GM12878 (cell line): ENCODE measurements at regions not wholly inside any gene's neighbourhood (a gene's known extent, or its start where the extent isn't known, plus 50 kb on each side); places are given as distances from the start of the nearest gene placed in this dataset.

ENCODE experiments used
- ATAC-seq: fragments of 200-7000 bp; cut with Tn5 transposase; 3 replicates; pipeline ENCODE4 v1.9.1; 2020; ENCODE audit warnings: mild to moderate bottlenecking, moderate library complexity
- BruUV-seq: library from RNA; stranded (reverse); fragments of 400-500 nt; replicated peaks from 2 replicates; lab custom pipeline; 2021; lab: Mats Ljungman, UMichigan
- CTCF ChIA-PET: fragments of 300-600 bp; sonication (Branson Sonifier 250); formaldehyde crosslinking; extraction: SDS; loops from one replicate; lab custom pipeline; 2021; ENCODE audit warnings: inconsistent platforms; lab: Yijun Ruan, JAX
- POLR2A ChIA-PET: fragments of 350-600 bp; formaldehyde crosslinking; extraction: SDS; loops from one replicate; lab custom pipeline; 2021; ENCODE audit warnings: inconsistent platforms; lab: Charles Lee
- RAD21 ChIA-PET: fragments of 300-600 bp; sonication (Branson Sonifier 250); formaldehyde crosslinking; loops from one replicate; lab custom pipeline; 2023; ENCODE audit warnings: antibody characterized with exemption; ENCODE audit not compliant: unreplicated experiment; lab: Charles Lee
- SMC1A ChIA-PET: fragments of 300-600 bp; sonication (Branson Sonifier 250); formaldehyde crosslinking; loops from one replicate; lab custom pipeline; 2023; ENCODE audit not compliant: unreplicated experiment, uncharacterized antibody; lab: Charles Lee
- DNase-seq: peaks from one replicate; pipeline ENCODE4 v3.0.0-alpha.2; 2011; ENCODE audit warnings: low read depth, low spot score
- FAIRE-seq: peaks from 3 replicates; lab custom pipeline; 2011; peaks lifted over from hg19 to GRCh38; lab: Jason Lieb, UNC
- H2AFZ ChIP-seq: 2 replicates; pipeline ENCODE4 v1.6.0; 2011; ENCODE audit warnings: low read depth, low read length, control low read depth; ENCODE audit not compliant: control insufficient read depth
- H3K27ac ChIP-seq: 2 replicates; pipeline ENCODE4 v1.5.1; 2011; ENCODE audit warnings: control low read depth; ENCODE audit not compliant: control insufficient read depth, insufficient read depth
- H3K27me3 ChIP-seq, 2 experiments: replicated peaks in 1 of 2; 2 replicates each; pipeline versions ENCODE4 v1.6.0 to v1.6.1; 2011; ENCODE audit warnings: low read length in 1 of 2; ENCODE audit not compliant: control insufficient read depth in 2 of 2, insufficient read depth in 2 of 2
- H3K36me3 ChIP-seq, 2 experiments: 2 replicates each; pipeline ENCODE4 v1.5.1; 2011; ENCODE audit warnings: low read length in 1 of 2; ENCODE audit not compliant: control insufficient read depth in 2 of 2, insufficient read depth in 2 of 2
- H3K4me1 ChIP-seq: 2 replicates; pipeline ENCODE4 v1.6.1; 2011; ENCODE audit warnings: mild to moderate bottlenecking, low read length, moderate library complexity, mixed read lengths; ENCODE audit not compliant: control insufficient read depth, insufficient read depth
- H3K4me2 ChIP-seq: 2 replicates; pipeline ENCODE4 v1.6.0; 2011; ENCODE audit warnings: control low read depth; ENCODE audit not compliant: control insufficient read depth, insufficient read depth
- H3K4me3 ChIP-seq: fragments of 200-600 bp; sonication (generic); 2 replicates; pipeline ENCODE4 v1.5.1; 2016
- H3K79me2 ChIP-seq: 2 replicates; pipeline ENCODE4 v1.6.0; 2011; ENCODE audit warnings: low read length; ENCODE audit not compliant: control insufficient read depth, insufficient read depth
- H3K9ac ChIP-seq: 2 replicates; pipeline ENCODE4 v1.8.0; 2011; ENCODE audit warnings: low read length, control low read depth, mixed read lengths; ENCODE audit not compliant: control insufficient read depth, insufficient read depth
- H3K9me3 ChIP-seq: replicated peaks from 3 replicates; pipeline ENCODE4 v1.5.1; 2011; ENCODE audit warnings: mild to moderate bottlenecking, low read length; ENCODE audit not compliant: control insufficient read depth, insufficient read depth
- H4K20me1 ChIP-seq: 2 replicates; pipeline ENCODE4 v1.6.0; 2011; ENCODE audit not compliant: control insufficient read depth, insufficient read depth
- GABPA ChIP-seq: IDR thresholded peaks from 2 replicates; pipeline ENCODE4 v1.6.1; 2014; ENCODE audit warnings: antibody characterized with exemption, low read depth, mild to moderate bottlenecking, inconsistent platforms
- MEF2A ChIP-seq: IDR thresholded peaks from 2 replicates; pipeline ENCODE4 v1.6.1; 2011; ENCODE audit warnings: low read depth, mild to moderate bottlenecking, low read length, moderate library complexity; ENCODE audit not compliant: insufficient read depth
- NBN ChIP-seq: fragments of 450-650 bp; IDR thresholded peaks from 2 replicates; pipeline ENCODE4 v1.6.1; 2016
- PAX8 ChIP-seq: fragments of 450-650 bp; IDR thresholded peaks from 2 replicates; pipeline ENCODE4 v1.6.1; 2017; ENCODE audit warnings: mild to moderate bottlenecking, moderate library complexity
- POLR2AphosphoS2 ChIP-seq: IDR thresholded peaks from 2 replicates; pipeline ENCODE4 v1.6.1; 2011; ENCODE audit warnings: low read depth, mild to moderate bottlenecking, low read length, improper control_type of control experiment, moderate library complexity
- ZNF384 ChIP-seq: IDR thresholded peaks from 2 replicates; pipeline ENCODE4 v1.6.1; 2012; ENCODE audit warnings: low read depth, mild to moderate bottlenecking, low read length, improper control_type of control experiment, borderline replicate concordance
- in situ Hi-C: fragments of 300-500 bp; cut with MboI; formaldehyde crosslinking; loops from 9 replicates; pipeline ENCODE4 v1.14.3; 2018; ENCODE audit warnings: mixed read lengths
- intact Hi-C: fragments of 100-400 bp; cut with micrococcal nuclease; formaldehyde crosslinking; loops from one replicate; pipeline ENCODE4 v1.14.2; 2022; ENCODE audit not compliant: unreplicated experiment
- TF ChIP-seq, protein P1 (sequence below): fragments of 450-650 bp; IDR thresholded peaks from 2 replicates; pipeline ENCODE4 v1.6.1; 2016; ENCODE audit warnings: mild to moderate bottlenecking, moderate library complexity, borderline replicate concordance
- TF ChIP-seq, protein P2 (sequence below): fragments of 450-650 bp; IDR thresholded peaks from 2 replicates; pipeline ENCODE4 v1.6.1; 2017; ENCODE audit warnings: mild to moderate bottlenecking, low read depth, inconsistent platforms; ENCODE audit not compliant: poor library complexity, severe bottlenecking
- TF ChIP-seq, protein P3 (sequence below): fragments of 450-650 bp; conservative IDR thresholded peaks from 2 replicates; pipeline ENCODE4 v1.6.1; 2017; ENCODE audit warnings: mild to moderate bottlenecking, moderate library complexity
- TF ChIP-seq, protein P4 (sequence below): IDR thresholded peaks from 2 replicates; pipeline ENCODE4 v1.6.1; 2011; ENCODE audit warnings: borderline replicate concordance, low read depth, mild to moderate bottlenecking, moderate library complexity, low read length; ENCODE audit not compliant: insufficient read depth, poor library complexity, severe bottlenecking
- TF ChIP-seq, protein P5 (sequence below): IDR thresholded peaks from 2 replicates; pipeline ENCODE4 v1.6.1; 2011; ENCODE audit warnings: mild to moderate bottlenecking, low read depth, low read length, moderate library complexity; ENCODE audit not compliant: insufficient replicate concordance

DNA sequence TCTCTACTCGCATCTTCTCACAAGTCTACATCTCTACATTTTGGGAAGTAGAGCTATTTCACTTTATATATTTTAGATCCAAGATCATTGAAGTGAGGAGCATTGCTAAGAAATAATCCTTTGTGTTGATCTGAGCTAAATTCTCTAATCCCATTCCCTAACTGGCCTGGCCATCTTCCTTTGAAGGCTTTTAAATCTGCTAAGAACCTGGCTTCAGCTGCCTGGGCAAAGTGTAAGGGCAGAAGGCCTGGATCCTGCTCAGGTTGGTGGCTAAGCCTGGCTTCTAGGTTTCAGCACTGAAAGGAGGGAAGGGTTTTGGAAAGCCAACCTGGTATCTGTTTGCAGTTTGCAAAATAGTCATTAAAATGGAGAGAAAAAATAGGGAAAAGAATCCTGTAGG is 167.6 kb downstream of the BRINP2 start (continued):
- TF ChIP-seq, protein P1, sequence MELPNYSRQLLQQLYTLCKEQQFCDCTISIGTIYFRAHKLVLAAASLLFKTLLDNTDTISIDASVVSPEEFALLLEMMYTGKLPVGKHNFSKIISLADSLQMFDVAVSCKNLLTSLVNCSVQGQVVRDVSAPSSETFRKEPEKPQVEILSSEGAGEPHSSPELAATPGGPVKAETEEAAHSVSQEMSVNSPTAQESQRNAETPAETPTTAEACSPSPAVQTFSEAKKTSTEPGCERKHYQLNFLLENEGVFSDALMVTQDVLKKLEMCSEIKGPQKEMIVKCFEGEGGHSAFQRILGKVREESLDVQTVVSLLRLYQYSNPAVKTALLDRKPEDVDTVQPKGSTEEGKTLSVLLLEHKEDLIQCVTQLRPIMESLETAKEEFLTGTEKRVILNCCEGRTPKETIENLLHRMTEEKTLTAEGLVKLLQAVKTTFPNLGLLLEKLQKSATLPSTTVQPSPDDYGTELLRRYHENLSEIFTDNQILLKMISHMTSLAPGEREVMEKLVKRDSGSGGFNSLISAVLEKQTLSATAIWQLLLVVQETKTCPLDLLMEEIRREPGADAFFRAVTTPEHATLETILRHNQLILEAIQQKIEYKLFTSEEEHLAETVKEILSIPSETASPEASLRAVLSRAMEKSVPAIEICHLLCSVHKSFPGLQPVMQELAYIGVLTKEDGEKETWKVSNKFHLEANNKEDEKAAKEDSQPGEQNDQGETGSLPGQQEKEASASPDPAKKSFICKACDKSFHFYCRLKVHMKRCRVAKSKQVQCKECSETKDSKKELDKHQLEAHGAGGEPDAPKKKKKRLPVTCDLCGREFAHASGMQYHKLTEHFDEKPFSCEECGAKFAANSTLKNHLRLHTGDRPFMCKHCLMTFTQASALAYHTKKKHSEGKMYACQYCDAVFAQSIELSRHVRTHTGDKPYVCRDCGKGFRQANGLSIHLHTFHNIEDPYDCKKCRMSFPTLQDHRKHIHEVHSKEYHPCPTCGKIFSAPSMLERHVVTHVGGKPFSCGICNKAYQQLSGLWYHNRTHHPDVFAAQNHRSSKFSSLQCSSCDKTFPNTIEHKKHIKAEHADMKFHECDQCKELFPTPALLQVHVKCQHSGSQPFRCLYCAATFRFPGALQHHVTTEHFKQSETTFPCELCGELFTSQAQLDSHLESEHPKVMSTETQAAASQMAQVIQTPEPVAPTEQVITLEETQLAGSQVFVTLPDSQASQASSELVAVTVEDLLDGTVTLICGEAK = no peak
- TF ChIP-seq NBN (no peak), POLR2AphosphoS2 (no peak)
- TF ChIP-seq, protein P2, sequence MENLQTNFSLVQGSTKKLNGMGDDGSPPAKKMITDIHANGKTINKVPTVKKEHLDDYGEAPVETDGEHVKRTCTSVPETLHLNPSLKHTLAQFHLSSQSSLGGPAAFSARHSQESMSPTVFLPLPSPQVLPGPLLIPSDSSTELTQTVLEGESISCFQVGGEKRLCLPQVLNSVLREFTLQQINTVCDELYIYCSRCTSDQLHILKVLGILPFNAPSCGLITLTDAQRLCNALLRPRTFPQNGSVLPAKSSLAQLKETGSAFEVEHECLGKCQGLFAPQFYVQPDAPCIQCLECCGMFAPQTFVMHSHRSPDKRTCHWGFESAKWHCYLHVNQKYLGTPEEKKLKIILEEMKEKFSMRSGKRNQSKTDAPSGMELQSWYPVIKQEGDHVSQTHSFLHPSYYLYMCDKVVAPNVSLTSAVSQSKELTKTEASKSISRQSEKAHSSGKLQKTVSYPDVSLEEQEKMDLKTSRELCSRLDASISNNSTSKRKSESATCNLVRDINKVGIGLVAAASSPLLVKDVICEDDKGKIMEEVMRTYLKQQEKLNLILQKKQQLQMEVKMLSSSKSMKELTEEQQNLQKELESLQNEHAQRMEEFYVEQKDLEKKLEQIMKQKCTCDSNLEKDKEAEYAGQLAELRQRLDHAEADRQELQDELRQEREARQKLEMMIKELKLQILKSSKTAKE = no peak

DNA sequence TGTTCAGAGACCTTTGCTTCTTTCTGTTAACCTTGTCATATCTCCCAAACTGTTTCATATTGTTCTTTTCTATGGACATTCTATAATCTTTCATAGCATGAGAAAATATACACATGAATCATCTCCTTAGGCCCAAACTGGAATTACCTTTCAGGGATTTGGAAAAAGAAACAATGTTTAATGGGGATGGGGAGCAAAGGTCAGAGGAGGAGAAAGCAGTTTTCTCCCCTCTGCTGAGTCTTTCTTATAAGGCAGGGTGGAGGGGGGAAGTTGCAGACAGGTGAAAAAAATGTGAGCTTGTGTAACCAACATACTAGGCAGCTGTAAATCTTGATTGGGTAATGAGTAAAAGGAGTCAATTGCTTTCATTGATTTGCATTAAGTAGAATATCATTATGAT is 164.1 kb downstream of the BRINP2 start:
- no TSS peak for BruUV-seq
- H3K79me2 ChIP-seq = no peaks in the 10 kb centered on the region
- ChIA-PET CTCF (no interaction called here), POLR2A (no interaction called here), SMC1A (no interaction called here), RAD21 (no interaction called here)
- no peaks in the 10 kb centered on the region for H3K4me1 ChIP-seq
- no peaks in the 10 kb centered on the region for H3K9me3 ChIP-seq
- DNase-seq (no peak), FAIRE-seq (no peak), ATAC-seq (no peak)
- H3K27me3 ChIP-seq = no peaks in the 10 kb centered on the region
- intact Hi-C loops = no loop called here
- H2AFZ ChIP-seq = no peak overlapping the region
- in situ Hi-C loops = no loop called here
- no peaks in the 10 kb centered on the region for H4K20me1 ChIP-seq
- H3K27ac ChIP-seq = no peak overlapping the region
- no peak overlapping the region for H3K9ac ChIP-seq
- no peak overlapping the region for H3K4me3 ChIP-seq
- H3K4me2 ChIP-seq = no peak overlapping the region
- no peaks in the 10 kb centered on the region for H3K36me3 ChIP-seq
- TF ChIP-seq, protein P3, sequence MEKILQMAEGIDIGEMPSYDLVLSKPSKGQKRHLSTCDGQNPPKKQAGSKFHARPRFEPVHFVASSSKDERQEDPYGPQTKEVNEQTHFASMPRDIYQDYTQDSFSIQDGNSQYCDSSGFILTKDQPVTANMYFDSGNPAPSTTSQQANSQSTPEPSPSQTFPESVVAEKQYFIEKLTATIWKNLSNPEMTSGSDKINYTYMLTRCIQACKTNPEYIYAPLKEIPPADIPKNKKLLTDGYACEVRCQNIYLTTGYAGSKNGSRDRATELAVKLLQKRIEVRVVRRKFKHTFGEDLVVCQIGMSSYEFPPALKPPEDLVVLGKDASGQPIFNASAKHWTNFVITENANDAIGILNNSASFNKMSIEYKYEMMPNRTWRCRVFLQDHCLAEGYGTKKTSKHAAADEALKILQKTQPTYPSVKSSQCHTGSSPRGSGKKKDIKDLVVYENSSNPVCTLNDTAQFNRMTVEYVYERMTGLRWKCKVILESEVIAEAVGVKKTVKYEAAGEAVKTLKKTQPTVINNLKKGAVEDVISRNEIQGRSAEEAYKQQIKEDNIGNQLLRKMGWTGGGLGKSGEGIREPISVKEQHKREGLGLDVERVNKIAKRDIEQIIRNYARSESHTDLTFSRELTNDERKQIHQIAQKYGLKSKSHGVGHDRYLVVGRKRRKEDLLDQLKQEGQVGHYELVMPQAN = no peak
- TF ChIP-seq, protein P4, sequence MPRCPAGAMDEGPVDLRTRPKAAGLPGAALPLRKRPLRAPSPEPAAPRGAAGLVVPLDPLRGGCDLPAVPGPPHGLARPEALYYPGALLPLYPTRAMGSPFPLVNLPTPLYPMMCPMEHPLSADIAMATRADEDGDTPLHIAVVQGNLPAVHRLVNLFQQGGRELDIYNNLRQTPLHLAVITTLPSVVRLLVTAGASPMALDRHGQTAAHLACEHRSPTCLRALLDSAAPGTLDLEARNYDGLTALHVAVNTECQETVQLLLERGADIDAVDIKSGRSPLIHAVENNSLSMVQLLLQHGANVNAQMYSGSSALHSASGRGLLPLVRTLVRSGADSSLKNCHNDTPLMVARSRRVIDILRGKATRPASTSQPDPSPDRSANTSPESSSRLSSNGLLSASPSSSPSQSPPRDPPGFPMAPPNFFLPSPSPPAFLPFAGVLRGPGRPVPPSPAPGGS = no peak
- TF ChIP-seq, protein P5, sequence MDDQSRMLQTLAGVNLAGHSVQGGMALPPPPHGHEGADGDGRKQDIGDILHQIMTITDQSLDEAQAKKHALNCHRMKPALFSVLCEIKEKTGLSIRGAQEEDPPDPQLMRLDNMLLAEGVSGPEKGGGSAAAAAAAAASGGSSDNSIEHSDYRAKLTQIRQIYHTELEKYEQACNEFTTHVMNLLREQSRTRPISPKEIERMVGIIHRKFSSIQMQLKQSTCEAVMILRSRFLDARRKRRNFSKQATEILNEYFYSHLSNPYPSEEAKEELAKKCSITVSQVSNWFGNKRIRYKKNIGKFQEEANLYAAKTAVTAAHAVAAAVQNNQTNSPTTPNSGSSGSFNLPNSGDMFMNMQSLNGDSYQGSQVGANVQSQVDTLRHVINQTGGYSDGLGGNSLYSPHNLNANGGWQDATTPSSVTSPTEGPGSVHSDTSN = no peak
- TF ChIP-seq MEF2A (no peak), PAX8 (no peak), ZNF384 (no peak), GABPA (no peak)
